IPS DF 4.7 (cell line): ENCODE measurements at regions not wholly inside any gene's neighbourhood (a gene's known extent, or its start where the extent isn't known, plus 50 kb on each side); places are given as distances from the start of the nearest gene placed in this dataset.
"Not testable (repeated sequence)": the region's sequence is repeated elsewhere in the genome, so short reads cannot be mapped to it uniquely, and the experiment has no call there.

ENCODE experiments used
- DNase-seq: peaks from one replicate; pipeline ENCODE4 v3.0.0-alpha.2; 2013; ENCODE audit warnings: low spot score; ENCODE audit errors: extremely low read depth

GRCh38 chr15:39230908-39231285, 350.0 kb upstream of the THBS1 start:
- DNase-seq: no peak

GRCh38 chr15:39232512-39232911, 348.4 kb upstream of the THBS1 start:
- DNase-seq: no peak

- no peak for DNase-seq
Observed at GRCh38 chr15:39235084-39235795, 345.6 kb upstream of the THBS1 start.

GRCh38 chr15:39236375-39236774, 344.5 kb upstream of the THBS1 start:
- no peak for DNase-seq

- DNase-seq: no peak
Observed at GRCh38 chr15:39238443-39238842, 342.4 kb upstream of the THBS1 start.

- DNase-seq: no peak
Observed at GRCh38 chr15:39239562-39239961, 341.3 kb upstream of the THBS1 start.

GRCh38 chr15:39242345-39242744, 338.5 kb upstream of the THBS1 start:
- no peak for DNase-seq

GRCh38 chr15:39243396-39243795, 337.5 kb upstream of the THBS1 start:
- no peak for DNase-seq

- no peak for DNase-seq
Observed at GRCh38 chr15:39244776-39245175, 336.1 kb upstream of the THBS1 start.

GRCh38 chr15:39246523-39246922, 334.4 kb upstream of the THBS1 start:
- no peak for DNase-seq

GRCh38 chr15:39247574-39247973, 333.3 kb upstream of the THBS1 start:
- DNase-seq: no peak

GRCh38 chr15:39248204-39248603, 332.7 kb upstream of the THBS1 start:
- no peak for DNase-seq

- no peak for DNase-seq
Observed at GRCh38 chr15:39250001-39250400, 330.9 kb upstream of the THBS1 start.

GRCh38 chr15:39250460-39251186, 330.3 kb upstream of the THBS1 start:
- DNase-seq: no peak

- DNase-seq: no peak
Observed at GRCh38 chr15:39251413-39252133, 329.3 kb upstream of the THBS1 start.

GRCh38 chr15:39252134-39252470, 328.8 kb upstream of the THBS1 start:
- DNase-seq: no peak

- no peak for DNase-seq
Observed at GRCh38 chr15:39253552-39253951, 327.3 kb upstream of the THBS1 start.

- DNase-seq: no peak
Observed at GRCh38 chr15:39254181-39254580, 326.7 kb upstream of the THBS1 start.

GRCh38 chr15:39255760-39256159, 325.1 kb upstream of the THBS1 start:
- no peak for DNase-seq

GRCh38 chr15:39260391-39260790, 320.5 kb upstream of the THBS1 start:
- DNase-seq: no peak

GRCh38 chr15:39260791-39261190, 320.1 kb upstream of the THBS1 start:
- DNase-seq: no peak

- DNase-seq: not testable (repeated sequence)
Observed at GRCh38 chr15:39261397-39262183, 319.3 kb upstream of the THBS1 start.
